OCI-LY7 (cell line): ENCODE measurements at regions not wholly inside any gene's neighbourhood (a gene's known extent, or its start where the extent isn't known, plus 50 kb on each side); places are given as distances from the start of the nearest gene placed in this dataset.
"Not testable (repeated sequence)": the region's sequence is repeated elsewhere in the genome, so short reads cannot be mapped to it uniquely, and the experiment has no call there.

Experiments
- BruUV-seq: library from RNA; stranded (reverse); fragments of 400-500 nt; replicated peaks from 2 replicates; lab custom pipeline; 2021; lab: Mats Ljungman, UMichigan
- CTCF ChIA-PET: fragments of 300-600 bp; sonication (Branson Sonifier 250); formaldehyde crosslinking; loops from one replicate; lab custom pipeline; 2022; ENCODE audit warnings: antibody characterized with exemption; ENCODE audit not compliant: unreplicated experiment; lab: Charles Lee
- POLR2A ChIA-PET: fragments of 300-600 bp; sonication (Branson Sonifier 250); formaldehyde crosslinking; loops from one replicate; lab custom pipeline; 2022; ENCODE audit warnings: antibody characterized with exemption; lab: Charles Lee
- DNase-seq: peaks from one replicate; pipeline ENCODE4 v3.0.0-alpha.2; 2015; ENCODE audit warnings: low spot score
- H2AFZ ChIP-seq: fragments of 200-600 bp; sonication (generic), shearing (Covaris generic); 2 replicates; pipeline ENCODE4 v1.6.1; 2014; ENCODE audit warnings: mild to moderate bottlenecking, antibody characterized with exemption, low read length, moderate library complexity
- H3K27ac ChIP-seq: fragments of 200-600 bp; sonication (generic); 2 replicates; pipeline ENCODE4 v1.5.1; 2014; ENCODE audit warnings: mixed run types, low read depth, mild to moderate bottlenecking, moderate library complexity, low read length, inconsistent platforms; ENCODE audit not compliant: poor library complexity, severe bottlenecking
- H3K36me3 ChIP-seq: fragments of 200-600 bp; sonication (generic); 2 replicates; pipeline ENCODE4 v1.6.1; 2014; ENCODE audit warnings: mild to moderate bottlenecking, antibody characterized with exemption, low read length, moderate library complexity, mixed read lengths; ENCODE audit not compliant: insufficient read depth
- H3K4me1 ChIP-seq: fragments of 200-600 bp; sonication (generic); 2 replicates; pipeline ENCODE4 v1.5.1; 2014; ENCODE audit warnings: mild to moderate bottlenecking, low read length; ENCODE audit not compliant: insufficient read depth, poor library complexity, severe bottlenecking
- H3K4me2 ChIP-seq: fragments of 200-600 bp; sonication (generic); 2 replicates; pipeline ENCODE4 v1.6.1; 2014; ENCODE audit warnings: mild to moderate bottlenecking, low read length
- H3K4me3 ChIP-seq: fragments of 200-600 bp; sonication (generic); 2 replicates; pipeline ENCODE4 v1.5.1; 2014; ENCODE audit warnings: mild to moderate bottlenecking, low read depth, low read length; ENCODE audit not compliant: poor library complexity, severe bottlenecking
- H3K79me2 ChIP-seq: fragments of 200-600 bp; sonication (generic); 2 replicates; pipeline ENCODE4 v1.6.1; 2016; ENCODE audit warnings: low read depth, mild to moderate bottlenecking, low read length, moderate library complexity, mixed read lengths; ENCODE audit not compliant: insufficient read depth
- H3K9me2 ChIP-seq: fragments of 200-600 bp; sonication (generic); 2 replicates; pipeline ENCODE4 v1.6.1; 2016; ENCODE audit warnings: mild to moderate bottlenecking, low read length, mixed read lengths; ENCODE audit not compliant: insufficient read depth
- H3K9me3 ChIP-seq: fragments of 200-600 bp; sonication (generic); 2 replicates; pipeline ENCODE4 v1.6.1; 2014; ENCODE audit warnings: mild to moderate bottlenecking, mixed run types, low read length, mixed read lengths
- H4K20me1 ChIP-seq: fragments of 200-600 bp; sonication (generic); 2 replicates; pipeline ENCODE4 v1.6.1; 2014; ENCODE audit warnings: mild to moderate bottlenecking, antibody characterized with exemption, low read length, moderate library complexity, mixed read lengths; ENCODE audit not compliant: insufficient read depth
- CTCF ChIP-seq: fragments of 200-600 bp; sonication (generic); conservative IDR thresholded peaks from 2 replicates; pipeline ENCODE4 v1.5.1; 2014; ENCODE audit warnings: mild to moderate bottlenecking, antibody characterized with exemption, low read length, moderate library complexity, mixed read lengths
- EZH2phosphoT487 ChIP-seq: fragments of 200-600 bp; sonication (generic); IDR thresholded peaks from 2 replicates; pipeline ENCODE4 v1.6.1; 2018; ENCODE audit warnings: low read depth, borderline replicate concordance, mild to moderate bottlenecking, mixed run types, antibody characterized with exemption, low read length, moderate library complexity, mixed read lengths
- intact Hi-C: fragments of 100-400 bp; cut with micrococcal nuclease; formaldehyde crosslinking; loops from one replicate; pipeline ENCODE4 v1.10.0; 2022; ENCODE audit not compliant: unreplicated experiment

GRCh38 chr6:55931101-55931500, 55.7 kb upstream of the BMP5 start:
- no peaks in the 10 kb centered on the region for H3K9me2 ChIP-seq
- no peaks in the 10 kb centered on the region for H3K9me3 ChIP-seq
- H3K79me2 ChIP-seq = no peaks in the 10 kb centered on the region
- no TSS peak for BruUV-seq
- H3K4me3 ChIP-seq = no peak overlapping the region
- CTCF ChIA-PET = no interaction called here
- intact Hi-C loops = no loop called here
- H3K36me3 ChIP-seq = no peaks in the 10 kb centered on the region
- H4K20me1 ChIP-seq = no peaks in the 10 kb centered on the region
- POLR2A ChIA-PET = no interaction called here
- no peak overlapping the region for H3K27ac ChIP-seq
- no peak overlapping the region for H2AFZ ChIP-seq
- TF ChIP-seq EZH2phosphoT487 (no peak), CTCF (no peak)
- no peak for DNase-seq
- H3K4me1 ChIP-seq = no peaks in the 10 kb centered on the region
- H3K4me2 ChIP-seq = no peak overlapping the region

DNA sequence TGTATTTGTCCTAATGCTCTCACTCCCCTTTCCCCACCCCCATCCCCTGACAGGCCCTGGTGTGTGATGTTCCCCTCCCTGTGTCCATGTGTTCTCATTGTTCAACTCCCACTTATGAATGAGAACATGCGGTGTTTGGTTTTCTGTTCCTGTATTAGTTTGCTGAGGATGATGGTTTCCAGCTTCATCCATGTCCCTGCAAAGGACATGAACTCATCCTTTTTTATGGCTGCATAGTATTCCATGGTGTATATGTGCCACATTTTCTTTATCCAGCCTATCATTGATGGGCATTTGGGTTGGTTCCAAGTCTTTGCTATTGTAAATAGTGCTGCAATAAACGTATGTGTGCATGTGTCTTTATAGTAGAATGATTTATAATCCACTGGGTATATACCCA, 52.3 kb upstream of the BMP5 start:
- H4K20me1 ChIP-seq, H3K9me3 ChIP-seq, H3K4me1 ChIP-seq, H3K36me3 ChIP-seq, CTCF ChIA-PET, H3K27ac ChIP-seq, H2AFZ ChIP-seq, POLR2A ChIA-PET, H3K9me2 ChIP-seq, DNase-seq, intact Hi-C loops, H3K79me2 ChIP-seq, BruUV-seq, H3K4me2 ChIP-seq, H3K4me3 ChIP-seq: not testable (repeated sequence)

GRCh38 chr6:55925292-55925691, 49.9 kb upstream of the BMP5 start:
- Histone ChIP-seq H4K20me1 (no peaks in the 10 kb centered on the region), H3K4me2 (no peak overlapping the region), H2AFZ (no peak overlapping the region), H3K9me2 (no peaks in the 10 kb centered on the region), H3K36me3 (no peaks in the 10 kb centered on the region), H3K79me2 (no peaks in the 10 kb centered on the region), H3K27ac (no peak overlapping the region), H3K4me3 (no peak overlapping the region), H3K4me1 (no peaks in the 10 kb centered on the region), H3K9me3 (no peaks in the 10 kb centered on the region)
- ChIA-PET CTCF (no interaction called here), POLR2A (no interaction called here)
- DNase-seq = no peak
- no TSS peak for BruUV-seq
- TF ChIP-seq EZH2phosphoT487 = no peak
- TF ChIP-seq CTCF = no peak
- intact Hi-C loops = no loop called here
